ENCODE measurements at regions not wholly inside any gene's neighbourhood (a gene's known extent, or its start where the extent isn't known, plus 50 kb on each side); places are given as distances from the start of the nearest gene placed in this dataset.

- Histone ChIP-seq H3K4me1 (replicated peaks in 1 of 2) (no peaks in the 10 kb centered on the region), H3K9me3 (replicated peaks in 1 of 3) (no peaks in the 10 kb centered on the region), H3K4me3 (no peak overlapping the region), H3K36me3 (replicated peaks in 1 of 2) (no peaks in the 10 kb centered on the region), H3K27me3 (no peaks in the 10 kb centered on the region), H3K27ac (no peak overlapping the region)
- intact Hi-C loops (cut with DNase I), result no loop called here
- no peak for TF ChIP-seq POLR2A (IDR thresholded peaks at IDR 0.05)
- TF ChIP-seq, protein P1, sequence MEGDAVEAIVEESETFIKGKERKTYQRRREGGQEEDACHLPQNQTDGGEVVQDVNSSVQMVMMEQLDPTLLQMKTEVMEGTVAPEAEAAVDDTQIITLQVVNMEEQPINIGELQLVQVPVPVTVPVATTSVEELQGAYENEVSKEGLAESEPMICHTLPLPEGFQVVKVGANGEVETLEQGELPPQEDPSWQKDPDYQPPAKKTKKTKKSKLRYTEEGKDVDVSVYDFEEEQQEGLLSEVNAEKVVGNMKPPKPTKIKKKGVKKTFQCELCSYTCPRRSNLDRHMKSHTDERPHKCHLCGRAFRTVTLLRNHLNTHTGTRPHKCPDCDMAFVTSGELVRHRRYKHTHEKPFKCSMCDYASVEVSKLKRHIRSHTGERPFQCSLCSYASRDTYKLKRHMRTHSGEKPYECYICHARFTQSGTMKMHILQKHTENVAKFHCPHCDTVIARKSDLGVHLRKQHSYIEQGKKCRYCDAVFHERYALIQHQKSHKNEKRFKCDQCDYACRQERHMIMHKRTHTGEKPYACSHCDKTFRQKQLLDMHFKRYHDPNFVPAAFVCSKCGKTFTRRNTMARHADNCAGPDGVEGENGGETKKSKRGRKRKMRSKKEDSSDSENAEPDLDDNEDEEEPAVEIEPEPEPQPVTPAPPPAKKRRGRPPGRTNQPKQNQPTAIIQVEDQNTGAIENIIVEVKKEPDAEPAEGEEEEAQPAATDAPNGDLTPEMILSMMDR (IDR thresholded peaks at IDR 0.05), result no peak
- no peak for DNase-seq
- 57 to 69% (median 66%) methylated on average over 3 of the region's 3 CpGs for WGBS, 4 donors
Measured at GRCh38 chr14:22122829-22123560, 449.4 kb upstream of the OR4E1 start.

DNA sequence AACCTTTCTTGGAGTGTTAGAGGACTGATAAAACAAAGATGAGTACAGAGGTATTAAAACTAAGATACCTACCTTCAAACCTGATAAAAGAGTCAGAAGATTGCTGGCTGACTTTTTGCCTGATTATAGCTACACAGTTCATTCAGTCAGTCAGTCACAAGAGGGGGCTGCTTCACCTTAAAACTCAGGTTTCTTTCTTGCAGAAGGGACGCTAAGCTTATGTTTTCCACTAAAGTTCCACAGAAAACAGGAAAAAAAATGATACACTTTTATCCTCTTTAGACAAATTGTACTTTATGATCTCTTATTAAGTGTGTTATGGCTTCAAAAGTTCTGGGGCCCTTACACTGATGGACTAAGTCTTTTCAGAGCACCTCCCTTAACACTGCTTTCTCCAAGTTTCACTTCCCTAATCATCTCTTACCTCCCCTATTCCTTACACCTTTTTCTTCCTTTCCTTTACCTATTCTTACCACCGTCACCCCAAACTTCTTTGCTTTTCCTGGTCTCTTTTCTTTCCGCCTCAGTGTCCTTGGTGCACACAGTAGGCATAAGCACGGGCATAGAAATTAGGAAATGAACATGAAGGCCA is 448.7 kb upstream of the OR4E1 start:
- intact Hi-C loops (cut with DNase I), result no loop called here
- DNase-seq, result no peak
- Histone ChIP-seq H3K27ac (no peak overlapping the region), H3K36me3 (replicated peaks in 1 of 2) (no peaks in the 10 kb centered on the region), H3K4me1 (replicated peaks in 1 of 2) (no peaks in the 10 kb centered on the region), H3K9me3 (replicated peaks in 1 of 3) (no peaks in the 10 kb centered on the region), H3K27me3 (no peaks in the 10 kb centered on the region), H3K4me3 (no peak overlapping the region)
- no peak for TF ChIP-seq POLR2A (IDR thresholded peaks at IDR 0.05)
- TF ChIP-seq, protein P1 (IDR thresholded peaks at IDR 0.05), result no peak
- 49 to 63% (median 58%) methylated on average over 4 of the region's 4 CpGs for WGBS, 4 donors

DNA sequence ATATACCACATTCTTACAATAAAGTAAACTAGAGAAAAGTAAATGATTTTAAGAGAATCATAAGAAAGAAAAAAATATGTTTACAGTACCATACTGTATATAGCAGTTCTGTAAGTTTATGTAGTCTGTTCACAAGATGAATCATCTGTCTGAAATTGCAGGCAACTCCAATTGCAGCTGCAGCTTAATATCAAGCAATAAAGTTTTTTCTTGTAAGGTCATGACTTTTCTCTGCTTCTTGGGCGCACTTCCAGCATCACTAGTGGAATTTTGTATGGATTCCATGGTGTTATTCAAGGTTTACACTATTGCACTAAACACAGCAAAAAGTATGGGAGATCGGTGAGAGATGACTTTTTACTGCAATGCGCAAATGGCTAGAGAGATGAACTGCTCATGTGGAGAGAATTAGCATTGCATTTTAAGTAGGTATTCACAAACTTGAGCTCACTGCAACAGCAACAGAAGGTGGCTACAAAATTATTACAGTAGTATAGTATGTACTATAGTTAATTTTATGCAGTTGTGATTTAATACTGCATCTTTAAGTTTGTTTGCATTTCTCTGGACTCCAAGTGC is 445.4 kb upstream of the OR4E1 start:
- intact Hi-C loops (cut with DNase I), result no loop called here
- Histone ChIP-seq H3K36me3 (replicated peaks in 1 of 2) (no peaks in the 10 kb centered on the region), H3K27me3 (no peaks in the 10 kb centered on the region), H3K27ac (no peak overlapping the region), H3K4me3 (no peak overlapping the region), H3K4me1 (replicated peaks in 1 of 2) (no peaks in the 10 kb centered on the region), H3K9me3 (replicated peaks in 1 of 3) (no peaks in the 10 kb centered on the region)
- DNase-seq, result no peak
- TF ChIP-seq, protein P1 (IDR thresholded peaks at IDR 0.05), result no peak
- no peak for TF ChIP-seq POLR2A (IDR thresholded peaks at IDR 0.05)
- WGBS, 4 donors, result 74 to 86% (median 84%) methylated on average over 3 of the region's 3 CpGs

DNA sequence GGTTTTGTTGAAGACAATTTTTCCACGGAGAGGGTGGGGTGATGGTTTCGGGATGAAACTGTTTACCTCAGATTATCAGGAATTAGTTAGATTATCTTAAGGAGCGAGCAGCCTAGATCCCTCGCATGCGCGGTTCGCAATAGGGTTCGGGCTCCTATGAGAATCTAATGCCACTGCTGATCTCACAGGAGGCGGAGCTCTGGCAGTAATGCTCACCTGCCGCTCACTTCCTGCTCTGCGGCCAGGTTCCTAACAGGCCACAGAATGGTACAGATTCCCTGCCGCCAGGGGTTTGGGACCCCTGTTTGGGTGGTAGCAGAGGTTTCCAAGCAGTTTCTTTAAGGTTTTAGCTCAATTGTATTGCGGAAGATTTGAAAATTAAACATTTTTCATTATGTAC is 439.8 kb upstream of the OR4E1 start:
- WGBS, 4 donors, result 91 to 95% (median 94%) methylated on average over 11 to 13 of the region's 13 CpGs
- intact Hi-C loops (cut with DNase I), result no loop called here
- Histone ChIP-seq H3K27ac (no peak overlapping the region), H3K4me1 (replicated peaks in 1 of 2) (no peaks in the 10 kb centered on the region), H3K9me3 (replicated peaks in 1 of 3) (no peaks in the 10 kb centered on the region), H3K4me3 (no peak overlapping the region), H3K36me3 (replicated peaks in 1 of 2) (no peaks in the 10 kb centered on the region), H3K27me3 (no peaks in the 10 kb centered on the region)
- TF ChIP-seq, protein P1 (IDR thresholded peaks at IDR 0.05), result no peak
- TF ChIP-seq POLR2A (IDR thresholded peaks at IDR 0.05), result no peak
- DNase-seq, result no peak

Measured in adrenal gland (tissue), 9 donors.